ENCODE measurements at regions not wholly inside any gene's neighbourhood (a gene's known extent, or its start where the extent isn't known, plus 50 kb on each side); places are given as distances from the start of the nearest gene placed in this dataset.

GRCh38 chr10:108095932-108096925 lies 931.7 kb upstream of the SORCS1 start:
- TF ChIP-seq, protein P1, sequence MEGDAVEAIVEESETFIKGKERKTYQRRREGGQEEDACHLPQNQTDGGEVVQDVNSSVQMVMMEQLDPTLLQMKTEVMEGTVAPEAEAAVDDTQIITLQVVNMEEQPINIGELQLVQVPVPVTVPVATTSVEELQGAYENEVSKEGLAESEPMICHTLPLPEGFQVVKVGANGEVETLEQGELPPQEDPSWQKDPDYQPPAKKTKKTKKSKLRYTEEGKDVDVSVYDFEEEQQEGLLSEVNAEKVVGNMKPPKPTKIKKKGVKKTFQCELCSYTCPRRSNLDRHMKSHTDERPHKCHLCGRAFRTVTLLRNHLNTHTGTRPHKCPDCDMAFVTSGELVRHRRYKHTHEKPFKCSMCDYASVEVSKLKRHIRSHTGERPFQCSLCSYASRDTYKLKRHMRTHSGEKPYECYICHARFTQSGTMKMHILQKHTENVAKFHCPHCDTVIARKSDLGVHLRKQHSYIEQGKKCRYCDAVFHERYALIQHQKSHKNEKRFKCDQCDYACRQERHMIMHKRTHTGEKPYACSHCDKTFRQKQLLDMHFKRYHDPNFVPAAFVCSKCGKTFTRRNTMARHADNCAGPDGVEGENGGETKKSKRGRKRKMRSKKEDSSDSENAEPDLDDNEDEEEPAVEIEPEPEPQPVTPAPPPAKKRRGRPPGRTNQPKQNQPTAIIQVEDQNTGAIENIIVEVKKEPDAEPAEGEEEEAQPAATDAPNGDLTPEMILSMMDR (IDR thresholded peaks at IDR 0.05; ENCODE audit: poor library complexity), result no peak
- no peak for TF ChIP-seq EZH2phosphoT487 (IDR thresholded peaks at IDR 0.05; ENCODE audit: low read depth, severe bottlenecking, unreplicated experiment)
